ENCODE measurements at regions not wholly inside any gene's neighbourhood (a gene's known extent, or its start where the extent isn't known, plus 50 kb on each side); places are given as distances from the start of the nearest gene placed in this dataset.

DNA sequence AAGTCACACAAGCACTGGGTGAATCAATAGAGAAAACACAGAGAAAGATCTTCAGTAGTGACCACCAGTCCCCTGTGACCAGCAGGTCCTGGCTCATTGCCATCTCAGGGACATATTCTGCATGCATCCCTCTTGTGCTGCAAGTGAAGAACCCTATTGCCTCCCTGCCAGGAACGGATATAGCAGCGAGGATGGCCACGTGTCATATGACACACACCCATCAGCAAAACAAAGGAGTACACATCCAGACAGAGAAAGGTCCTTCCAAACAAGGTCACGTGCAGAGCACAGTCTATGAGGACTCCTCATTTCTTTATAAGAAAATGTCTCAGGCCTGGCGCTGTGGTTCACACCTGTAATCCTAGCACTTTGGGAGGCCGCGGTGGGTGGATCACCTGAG, 638.4 kb downstream of the FLRT2 start:
- DNase-seq (ENCODE audit: low read depth, low spot score) (no peak), ATAC-seq (no peak)
- Histone ChIP-seq H3K4me3 (ENCODE audit: low read depth in 2 of 2, low read length in 2 of 2) (no peak overlapping the region), H3K27ac (ENCODE audit: low read length) (no peak overlapping the region), H3K36me3 (ENCODE audit: control insufficient read depth, insufficient read depth, low read length) (no peaks in the 10 kb centered on the region), H3K4me1 (ENCODE audit: control insufficient read depth, insufficient read depth, low read length) (no peaks in the 10 kb centered on the region), H3K27me3 (ENCODE audit: control insufficient read depth, insufficient read depth, low read length) (no peaks in the 10 kb centered on the region), H3K9me3 (ENCODE audit: control insufficient read depth, insufficient read depth, low read depth, low read length) (no peaks in the 10 kb centered on the region)
- POLR2A ChIA-PET, result no interaction called here
- in situ Hi-C loops (cut with HindIII; ENCODE audit: low pct_unique_long_range_greater_than_20kb, low sequenced_read_pairs) (no loop called here), intact Hi-C loops (cut with micrococcal nuclease; ENCODE audit: unreplicated experiment) (no loop called here)
- no peak for TF ChIP-seq POLR2AphosphoS5 (IDR thresholded peaks at IDR 0.05; ENCODE audit: low read depth, low read length)
- TF ChIP-seq SIN3A (IDR thresholded peaks at IDR 0.05; ENCODE audit: borderline replicate concordance, insufficient read depth, low read depth, low read length), result no peak
- TF ChIP-seq, protein P1, sequence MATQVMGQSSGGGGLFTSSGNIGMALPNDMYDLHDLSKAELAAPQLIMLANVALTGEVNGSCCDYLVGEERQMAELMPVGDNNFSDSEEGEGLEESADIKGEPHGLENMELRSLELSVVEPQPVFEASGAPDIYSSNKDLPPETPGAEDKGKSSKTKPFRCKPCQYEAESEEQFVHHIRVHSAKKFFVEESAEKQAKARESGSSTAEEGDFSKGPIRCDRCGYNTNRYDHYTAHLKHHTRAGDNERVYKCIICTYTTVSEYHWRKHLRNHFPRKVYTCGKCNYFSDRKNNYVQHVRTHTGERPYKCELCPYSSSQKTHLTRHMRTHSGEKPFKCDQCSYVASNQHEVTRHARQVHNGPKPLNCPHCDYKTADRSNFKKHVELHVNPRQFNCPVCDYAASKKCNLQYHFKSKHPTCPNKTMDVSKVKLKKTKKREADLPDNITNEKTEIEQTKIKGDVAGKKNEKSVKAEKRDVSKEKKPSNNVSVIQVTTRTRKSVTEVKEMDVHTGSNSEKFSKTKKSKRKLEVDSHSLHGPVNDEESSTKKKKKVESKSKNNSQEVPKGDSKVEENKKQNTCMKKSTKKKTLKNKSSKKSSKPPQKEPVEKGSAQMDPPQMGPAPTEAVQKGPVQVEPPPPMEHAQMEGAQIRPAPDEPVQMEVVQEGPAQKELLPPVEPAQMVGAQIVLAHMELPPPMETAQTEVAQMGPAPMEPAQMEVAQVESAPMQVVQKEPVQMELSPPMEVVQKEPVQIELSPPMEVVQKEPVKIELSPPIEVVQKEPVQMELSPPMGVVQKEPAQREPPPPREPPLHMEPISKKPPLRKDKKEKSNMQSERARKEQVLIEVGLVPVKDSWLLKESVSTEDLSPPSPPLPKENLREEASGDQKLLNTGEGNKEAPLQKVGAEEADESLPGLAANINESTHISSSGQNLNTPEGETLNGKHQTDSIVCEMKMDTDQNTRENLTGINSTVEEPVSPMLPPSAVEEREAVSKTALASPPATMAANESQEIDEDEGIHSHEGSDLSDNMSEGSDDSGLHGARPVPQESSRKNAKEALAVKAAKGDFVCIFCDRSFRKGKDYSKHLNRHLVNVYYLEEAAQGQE (IDR thresholded peaks at IDR 0.05; ENCODE audit: insufficient read depth in 1 of 2, low read depth in 2 of 2, low read length in 1 of 2), result no peak
- no peak for TF ChIP-seq TCF7L2 (IDR thresholded peaks at IDR 0.05; ENCODE audit: low read depth, low read length)
- TF ChIP-seq, protein P2, sequence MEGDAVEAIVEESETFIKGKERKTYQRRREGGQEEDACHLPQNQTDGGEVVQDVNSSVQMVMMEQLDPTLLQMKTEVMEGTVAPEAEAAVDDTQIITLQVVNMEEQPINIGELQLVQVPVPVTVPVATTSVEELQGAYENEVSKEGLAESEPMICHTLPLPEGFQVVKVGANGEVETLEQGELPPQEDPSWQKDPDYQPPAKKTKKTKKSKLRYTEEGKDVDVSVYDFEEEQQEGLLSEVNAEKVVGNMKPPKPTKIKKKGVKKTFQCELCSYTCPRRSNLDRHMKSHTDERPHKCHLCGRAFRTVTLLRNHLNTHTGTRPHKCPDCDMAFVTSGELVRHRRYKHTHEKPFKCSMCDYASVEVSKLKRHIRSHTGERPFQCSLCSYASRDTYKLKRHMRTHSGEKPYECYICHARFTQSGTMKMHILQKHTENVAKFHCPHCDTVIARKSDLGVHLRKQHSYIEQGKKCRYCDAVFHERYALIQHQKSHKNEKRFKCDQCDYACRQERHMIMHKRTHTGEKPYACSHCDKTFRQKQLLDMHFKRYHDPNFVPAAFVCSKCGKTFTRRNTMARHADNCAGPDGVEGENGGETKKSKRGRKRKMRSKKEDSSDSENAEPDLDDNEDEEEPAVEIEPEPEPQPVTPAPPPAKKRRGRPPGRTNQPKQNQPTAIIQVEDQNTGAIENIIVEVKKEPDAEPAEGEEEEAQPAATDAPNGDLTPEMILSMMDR (IDR thresholded peaks at IDR 0.05), result no peak
- CTCF ChIA-PET, result no interaction called here
- BruUV-seq (replicated peaks), result no TSS peak

DNA sequence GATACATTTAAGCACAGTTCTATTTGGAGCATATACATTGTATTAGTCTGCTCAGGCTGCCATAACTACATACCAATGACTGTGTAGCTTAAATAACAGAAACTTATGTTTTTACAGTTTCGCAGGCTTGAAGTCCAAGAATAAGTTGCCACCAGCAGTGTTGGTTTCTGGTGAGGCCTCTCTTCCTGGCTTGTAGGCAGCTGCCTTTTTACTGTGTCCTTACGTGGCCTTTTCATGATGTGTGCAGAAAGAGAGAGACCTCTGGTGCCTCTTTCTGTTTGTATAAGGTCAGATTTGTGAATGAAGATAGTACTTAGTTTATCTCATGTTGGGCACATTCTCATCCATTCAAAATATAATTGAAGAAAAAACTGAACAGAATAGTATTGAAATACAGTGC, 636.6 kb downstream of the FLRT2 start:
- DNase-seq (ENCODE audit: low read depth, low spot score) (no peak), ATAC-seq (no peak)
- H3K4me3 ChIP-seq (ENCODE audit: low read depth in 2 of 2, low read length in 2 of 2), result no peak overlapping the region
- TF ChIP-seq, protein P1 (IDR thresholded peaks at IDR 0.05; ENCODE audit: insufficient read depth in 1 of 2, low read depth in 2 of 2, low read length in 1 of 2), result no peak
- no peaks in the 10 kb centered on the region for H3K36me3 ChIP-seq (ENCODE audit: control insufficient read depth, insufficient read depth, low read length)
- no TSS peak for BruUV-seq (replicated peaks)
- ChIA-PET CTCF (no interaction called here), POLR2A (no interaction called here)
- H3K9me3 ChIP-seq (ENCODE audit: control insufficient read depth, insufficient read depth, low read depth, low read length), result no peaks in the 10 kb centered on the region
- H3K27ac ChIP-seq (ENCODE audit: low read length), result no peak overlapping the region
- intact Hi-C loops (cut with micrococcal nuclease; ENCODE audit: unreplicated experiment), result no loop called here
- no peaks in the 10 kb centered on the region for H3K4me1 ChIP-seq (ENCODE audit: control insufficient read depth, insufficient read depth, low read length)
- in situ Hi-C loops (cut with HindIII; ENCODE audit: low pct_unique_long_range_greater_than_20kb, low sequenced_read_pairs), result no loop called here
- no peaks in the 10 kb centered on the region for H3K27me3 ChIP-seq (ENCODE audit: control insufficient read depth, insufficient read depth, low read length)

Measured in Panc1 (cell line).